Right atrium auricular region (tissue), 2 donors: ENCODE measurements at regions not wholly inside any gene's neighbourhood (a gene's known extent, or its start where the extent isn't known, plus 50 kb on each side); places are given as distances from the start of the nearest gene placed in this dataset.

Experiments used
- DNase-seq: peaks from one replicate; pipeline ENCODE4 v3.0.0-alpha.2; 2019; ENCODE audit warnings: low spot score
- H3K27ac ChIP-seq, 2 donors: fragments of 200-600 bp; sonication (generic); 1 replicate in 1 of 2; 2 replicates in 1 of 2; pipeline ENCODE4 v1.5.1; 2016 to 2019
- H3K27me3 ChIP-seq, 2 donors: fragments of 200-600 bp; sonication (generic); one replicate each; pipeline versions ENCODE4 v1.5.1 to v1.6.0; 2017 to 2019
- H3K36me3 ChIP-seq: fragments of 200-600 bp; sonication (generic); one replicate; pipeline ENCODE4 v1.5.1; 2016
- H3K4me1 ChIP-seq, 2 donors: fragments of 200-600 bp; sonication (generic); one replicate each; pipeline versions ENCODE4 v1.5.1 to v1.6.0; 2017 to 2019
- H3K4me3 ChIP-seq, 2 donors: fragments of 200-600 bp; sonication (generic); 1 replicate in 1 of 2; 2 replicates in 1 of 2; pipeline ENCODE4 v1.5.1; 2017 to 2019; ENCODE audit warnings: mild to moderate bottlenecking in 1 of 2, moderate library complexity in 1 of 2
- H3K9me3 ChIP-seq, 2 donors: fragments of 200-600 bp; sonication (generic); one replicate each; pipeline ENCODE4 v1.5.1; 2019
- CTCF ChIP-seq, 2 donors: fragments of 200-600 bp; sonication (generic); IDR thresholded peaks; one replicate each; pipeline ENCODE4 v1.5.1; 2019; ENCODE audit warnings: antibody characterized with exemption in 2 of 2

DNA sequence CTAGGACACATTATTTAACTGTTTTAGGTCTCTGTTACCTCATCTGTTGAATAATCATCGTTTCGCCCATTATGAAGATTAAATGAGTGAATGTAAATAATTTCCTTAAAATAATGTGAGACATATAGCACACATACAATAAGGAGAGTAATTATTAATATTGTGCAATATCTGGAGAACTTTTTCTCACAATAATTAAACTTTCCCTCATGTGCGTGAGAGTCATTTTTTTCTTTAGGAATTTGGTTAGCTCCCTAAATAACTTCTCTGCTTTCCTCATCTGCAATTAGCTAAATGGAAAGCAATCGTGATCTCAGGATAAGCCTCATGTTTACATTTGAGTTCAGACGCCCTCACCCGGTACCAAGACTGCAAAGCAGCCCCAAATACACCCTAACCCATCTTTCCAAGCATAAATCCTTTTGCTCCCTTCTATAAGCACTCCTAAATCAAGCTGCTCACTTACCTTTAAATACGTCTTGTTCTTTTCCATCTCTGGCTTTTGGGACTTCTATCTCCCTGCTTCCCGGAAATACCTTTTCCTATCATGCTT lies 78.8 kb downstream of the MZT1 start:
- no peaks in the 10 kb centered on the region for H3K4me1 ChIP-seq
- no peak overlapping the region for H3K4me3 ChIP-seq
- no peaks in the 10 kb centered on the region for H3K36me3 ChIP-seq
- DNase-seq: no peak
- no peak for TF ChIP-seq CTCF (IDR thresholded peaks at IDR 0.05)
- no peaks in the 10 kb centered on the region for H3K27me3 ChIP-seq
- no peak overlapping the region for H3K27ac ChIP-seq
- H3K9me3 ChIP-seq: no peaks in the 10 kb centered on the region

DNA sequence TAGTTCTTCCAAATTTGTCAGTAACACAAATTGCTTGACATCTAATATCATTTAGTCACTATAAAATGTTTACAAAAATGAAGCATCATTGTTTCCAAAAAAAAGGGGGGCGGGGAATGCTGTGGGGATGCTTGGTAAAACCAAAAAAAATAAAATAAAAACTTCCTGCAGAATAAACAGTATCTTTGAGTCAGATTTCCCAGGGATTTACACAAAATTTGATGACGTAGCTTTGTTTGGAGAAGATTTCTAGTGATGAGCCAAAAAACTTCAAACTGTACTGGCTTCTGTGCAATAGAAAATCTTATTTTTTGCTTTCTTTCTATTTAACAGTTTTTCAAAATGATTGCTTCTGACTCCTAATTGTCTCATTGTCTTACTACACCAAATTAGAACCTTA lies 80.0 kb downstream of the MZT1 start:
- no peak for TF ChIP-seq CTCF (IDR thresholded peaks at IDR 0.05)

GRCh38 chr13:72645521-72645920 lies 81.9 kb downstream of the MZT1 start:
- H3K36me3 ChIP-seq: no peaks in the 10 kb centered on the region
- H3K27me3 ChIP-seq: no peaks in the 10 kb centered on the region
- no peak for TF ChIP-seq CTCF (IDR thresholded peaks at IDR 0.05)
- no peak overlapping the region for H3K27ac ChIP-seq
- H3K9me3 ChIP-seq: no peaks in the 10 kb centered on the region
- H3K4me1 ChIP-seq: no peaks in the 10 kb centered on the region
- DNase-seq: no peak
- H3K4me3 ChIP-seq: no peak overlapping the region

More for the DNA sequence above, 80.0 kb downstream of the MZT1 start:
- H3K27me3 ChIP-seq: no peaks in the 10 kb centered on the region
- DNase-seq: no peak
- no peaks in the 10 kb centered on the region for H3K4me1 ChIP-seq
- H3K9me3 ChIP-seq: no peaks in the 10 kb centered on the region
- no peaks in the 10 kb centered on the region for H3K36me3 ChIP-seq
- H3K4me3 ChIP-seq: no peak overlapping the region
- H3K27ac ChIP-seq: no peak overlapping the region

- no peaks in the 10 kb centered on the region for H3K9me3 ChIP-seq
- peak; percentile 18 to 60 for TF ChIP-seq CTCF (IDR thresholded peaks at IDR 0.05)
- H3K36me3 ChIP-seq: no peaks in the 10 kb centered on the region
- H3K4me1 ChIP-seq: no peaks in the 10 kb centered on the region
- H3K27me3 ChIP-seq: no peaks in the 10 kb centered on the region
- no peak overlapping the region for H3K4me3 ChIP-seq
- DNase-seq: no peak
- H3K27ac ChIP-seq: no peak overlapping the region
These were observed 84.0 kb downstream of the MZT1 start for GRCh38 chr13:72643311-72643989.

- Histone ChIP-seq H3K4me3 (no peak overlapping the region), H3K27me3 (no peaks in the 10 kb centered on the region), H3K27ac (no peak overlapping the region), H3K9me3 (no peaks in the 10 kb centered on the region), H3K36me3 (no peaks in the 10 kb centered on the region), H3K4me1 (no peaks in the 10 kb centered on the region)
- no peak for DNase-seq
- TF ChIP-seq CTCF (IDR thresholded peaks at IDR 0.05): no peak
These were observed 88.1 kb downstream of the MZT1 start for GRCh38 chr13:72639377-72639776.
